ENCODE measurements at regions not wholly inside any gene's neighbourhood (a gene's known extent, or its start where the extent isn't known, plus 50 kb on each side); places are given as distances from the start of the nearest gene placed in this dataset.
"Not testable (repeated sequence)": the region's sequence is repeated elsewhere in the genome, so short reads cannot be mapped to it uniquely, and the experiment has no call there.

- TF ChIP-seq EZH2 (IDR thresholded peaks at IDR 0.05); POLR2AphosphoS5 (IDR thresholded peaks at IDR 0.05; ENCODE audit: borderline replicate concordance, low read depth, low read length): not testable (repeated sequence)
Measured at GRCh38 chr1:83158924-83159323, 840.0 kb downstream of the TTLL7 start.

Measured in SK-N-MC (cell line).